Activated CD8-positive, alpha-beta memory T cell treated with anti-CD3 and anti-CD28 coated beads for 1 hour (primary cell): ENCODE measurements at regions not wholly inside any gene's neighbourhood (a gene's known extent, or its start where the extent isn't known, plus 50 kb on each side); places are given as distances from the start of the nearest gene placed in this dataset.

Experiments used
- DNase-seq, 2 donors: peaks; one replicate each; pipeline ENCODE4 v3.0.0-alpha.2; 2020; ENCODE audit warnings: low read depth in 1 of 2; ENCODE audit errors: extremely low read depth in 1 of 2

DNA sequence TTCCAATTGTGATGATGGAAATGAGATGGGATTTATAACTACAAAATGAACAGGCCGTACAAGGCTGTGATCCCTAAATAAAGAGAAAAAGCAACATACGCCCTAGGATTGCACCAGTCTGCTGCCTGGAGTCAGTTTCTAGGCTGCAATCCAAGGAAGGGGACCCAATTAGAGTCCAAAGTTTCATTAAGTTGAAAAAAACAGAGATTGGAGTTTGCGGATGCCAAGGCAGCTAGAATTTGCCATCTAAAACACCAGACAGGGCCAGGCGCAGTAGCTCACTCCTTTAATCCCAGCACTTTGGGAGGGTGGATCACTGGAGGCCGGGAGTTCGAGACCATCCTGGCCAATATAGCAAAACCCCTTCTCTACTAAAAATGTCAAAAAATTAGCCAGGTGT, 661.0 kb downstream of the RPS29 start:
- DNase-seq = no peak

DNA sequence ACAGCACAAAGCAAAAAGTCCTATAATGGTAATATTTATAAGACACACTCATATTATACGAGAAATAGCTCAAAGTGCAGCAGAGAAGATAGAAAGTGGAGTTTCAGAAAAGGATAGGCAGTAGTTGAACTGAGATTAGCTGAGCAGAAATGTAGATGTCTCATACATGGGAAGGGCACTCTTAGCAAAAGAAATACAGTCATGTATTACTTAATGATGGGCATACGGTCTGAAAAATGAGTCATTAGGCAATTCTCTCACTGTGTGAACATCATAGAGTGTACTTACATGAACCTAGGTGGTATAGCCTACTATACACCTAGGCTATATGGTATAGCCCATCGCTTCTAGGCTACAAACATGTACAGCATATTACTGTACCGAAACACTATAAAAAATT, 671.3 kb downstream of the RPS29 start:
- DNase-seq = no peak

DNA sequence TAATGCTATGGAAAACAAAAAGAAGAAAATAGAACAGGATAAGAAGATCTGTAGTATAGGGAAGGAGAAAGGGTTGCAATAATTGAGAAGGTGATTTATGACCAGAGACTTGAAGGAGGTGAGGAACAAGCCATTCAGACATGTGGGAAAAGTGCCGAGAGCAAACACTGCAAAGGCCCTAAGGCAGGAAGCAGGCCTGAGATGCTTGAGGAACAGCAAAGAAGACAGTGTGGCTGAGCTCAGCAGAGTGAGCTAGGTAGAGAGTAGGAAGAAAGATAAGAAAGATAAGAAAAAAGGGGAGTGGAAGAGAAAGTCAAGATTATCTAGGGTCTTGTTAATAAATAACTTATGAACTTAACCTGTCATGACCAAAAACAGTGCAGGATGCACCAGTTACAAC, 671.8 kb downstream of the RPS29 start:
- DNase-seq = no peak

DNA sequence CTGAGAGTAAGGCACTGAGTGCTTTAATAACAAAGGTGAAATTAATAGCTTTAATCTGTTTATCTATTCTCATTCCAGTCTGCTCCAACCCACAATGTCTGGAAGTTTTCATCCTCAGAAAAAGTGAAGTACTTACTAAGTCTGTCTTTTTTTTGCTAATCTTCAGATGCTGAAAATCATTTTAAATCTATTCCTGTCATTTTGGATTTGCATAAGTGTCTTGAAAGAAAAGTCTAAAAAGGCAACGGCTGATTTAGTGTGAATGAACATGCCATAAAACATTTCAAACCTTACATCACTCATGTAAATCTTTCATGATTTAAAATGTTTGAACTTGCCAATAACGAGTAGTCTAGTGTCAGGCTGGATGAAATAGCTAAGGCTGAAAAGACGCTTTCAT, 685.6 kb downstream of the RPS29 start:
- no peak for DNase-seq

DNA sequence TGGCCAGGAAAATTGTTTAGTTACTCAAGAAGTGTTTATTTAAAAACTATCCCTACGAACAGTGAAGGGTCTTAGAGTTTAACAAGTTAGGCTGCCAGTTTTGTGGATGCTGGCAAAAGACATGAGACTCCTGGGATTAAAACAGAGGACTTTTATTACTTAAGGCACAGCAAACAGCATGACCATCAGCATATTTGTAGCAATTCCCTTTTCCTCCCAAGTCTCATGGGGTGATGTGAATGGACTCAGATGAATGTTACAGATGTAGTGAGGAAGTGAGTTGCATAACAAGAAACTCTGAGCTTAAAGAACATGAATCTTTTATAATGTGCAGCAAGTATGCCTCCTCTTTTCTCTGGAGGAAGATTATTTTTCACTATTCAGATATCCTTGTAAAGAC, 695.8 kb downstream of the RPS29 start:
- no peak for DNase-seq

DNA sequence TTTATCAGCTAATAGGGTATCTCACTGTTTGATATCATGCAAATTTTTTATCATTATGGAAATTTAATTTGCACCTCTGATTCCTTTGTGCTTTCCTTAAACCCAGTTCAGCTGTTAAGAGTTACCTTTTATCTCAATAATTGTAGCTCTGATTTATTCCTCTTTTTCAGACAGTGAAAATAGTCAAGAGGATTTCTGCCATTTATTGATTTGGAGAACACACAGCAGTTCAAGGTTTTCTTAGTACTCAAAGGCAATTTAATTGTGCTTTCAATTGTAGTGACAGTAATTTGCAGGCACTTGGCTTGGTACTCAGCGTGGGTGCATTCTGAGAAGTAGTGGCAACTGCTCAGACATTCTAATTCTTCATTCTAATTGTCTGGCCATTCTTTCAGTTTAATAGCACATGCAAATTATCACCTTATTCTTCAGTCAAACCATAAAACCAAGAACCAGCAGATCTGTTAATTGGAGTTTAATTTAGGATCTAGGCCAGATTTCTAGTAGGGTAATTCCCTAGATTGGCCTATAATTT, 709.3 kb downstream of the RPS29 start:
- DNase-seq = no peak

DNA sequence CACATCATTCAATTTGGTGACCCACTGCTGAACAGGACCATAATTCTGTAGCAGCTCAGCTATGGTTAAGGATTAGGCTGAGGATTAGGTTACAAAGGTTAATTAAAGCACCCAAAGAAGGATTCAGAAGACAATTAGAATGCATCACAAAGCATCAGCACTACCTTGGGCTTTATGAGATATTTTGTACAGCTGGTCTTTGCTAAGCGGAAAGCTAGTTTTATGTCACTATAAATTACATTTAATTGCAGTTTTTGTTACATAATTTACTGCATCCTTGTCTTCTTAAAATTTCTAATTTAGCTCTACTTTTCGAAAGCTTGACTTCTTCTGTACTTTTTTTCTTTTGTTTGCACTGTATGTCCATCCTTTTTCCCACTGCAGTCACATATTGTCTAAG, 711.5 kb downstream of the RPS29 start:
- DNase-seq = no peak

DNA sequence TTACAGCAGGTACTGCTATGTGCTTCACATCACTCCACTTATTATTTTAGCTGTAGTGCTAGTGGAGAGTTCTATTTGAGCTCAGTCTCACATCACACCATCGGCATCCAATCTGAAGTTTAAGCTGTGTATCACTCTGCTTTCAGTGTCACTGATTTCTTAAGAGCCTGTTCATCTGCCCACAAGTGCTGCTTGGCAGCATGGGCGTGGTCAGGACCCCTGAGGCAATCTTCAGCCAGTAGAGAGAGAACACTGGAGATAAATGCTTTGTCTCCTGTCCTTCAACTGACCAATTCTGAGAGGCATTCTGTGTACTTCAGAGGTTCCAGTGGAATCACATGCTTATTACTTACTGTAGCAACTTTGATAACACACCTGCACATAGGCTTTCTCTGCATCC, 728.8 kb downstream of the RPS29 start:
- DNase-seq = no peak

DNA sequence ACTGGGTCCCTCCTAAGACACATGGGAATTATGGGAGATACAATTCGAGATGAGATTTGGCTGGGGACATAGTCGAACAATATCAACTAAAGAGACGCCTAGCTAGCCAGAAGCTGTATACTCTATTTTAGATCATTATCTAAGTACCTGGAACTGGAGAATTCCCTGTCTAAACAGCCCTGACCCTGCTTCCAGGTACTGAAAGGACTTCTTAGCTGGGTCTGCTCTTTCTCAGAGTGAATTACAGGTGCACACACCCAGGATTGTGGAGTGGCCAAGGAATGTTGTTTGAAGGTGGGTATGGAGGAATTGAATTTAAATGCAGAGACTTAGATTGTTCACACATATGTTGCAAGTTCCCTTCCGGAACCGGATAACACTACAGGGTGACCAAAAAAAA, 733.0 kb downstream of the RPS29 start:
- DNase-seq = no peak

DNA sequence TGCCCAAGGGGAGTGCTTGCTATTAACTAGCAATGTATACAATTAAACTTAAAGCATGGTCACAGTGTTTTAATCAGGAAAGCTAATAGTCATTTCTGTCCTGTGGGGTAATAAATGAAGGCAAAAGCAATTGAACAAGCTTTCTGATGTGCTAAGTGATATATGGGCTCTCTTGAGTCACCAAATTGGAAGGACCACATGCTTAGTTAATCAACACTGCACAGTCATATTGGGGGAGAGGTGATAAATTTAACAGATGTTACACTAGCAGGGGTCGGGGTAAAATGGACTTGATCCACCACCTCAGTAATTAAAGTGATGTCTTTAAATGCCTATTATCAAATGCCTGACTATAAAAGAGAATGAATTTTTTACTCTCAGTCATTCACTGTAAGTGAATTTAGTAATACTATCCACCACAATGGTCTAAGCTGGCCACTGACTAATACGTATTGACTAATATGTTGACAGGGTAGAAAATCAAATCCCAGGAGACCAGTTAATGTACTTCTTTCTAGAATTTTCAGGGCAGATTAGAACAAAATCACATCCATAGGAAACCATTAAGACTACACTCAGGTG, 736.3 kb downstream of the RPS29 start:
- DNase-seq = no peak

DNA sequence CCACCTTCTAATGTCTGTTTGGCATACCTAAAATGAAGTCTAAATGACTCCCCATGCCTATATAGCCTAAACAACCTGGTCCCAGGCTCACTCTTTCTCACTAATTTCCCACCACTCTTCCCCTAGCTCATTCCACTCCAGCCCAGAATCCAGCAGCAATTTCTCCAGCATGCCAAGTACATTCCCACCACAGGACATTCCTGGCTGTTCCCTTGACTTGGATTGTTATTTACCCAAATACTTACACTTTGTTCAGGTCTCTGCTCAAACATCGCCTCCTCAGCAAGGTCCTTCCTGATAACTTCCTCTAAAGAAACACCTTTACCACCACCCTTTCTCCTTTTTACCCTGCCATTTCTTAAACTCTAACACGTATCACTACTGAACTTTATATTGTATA, 743.4 kb downstream of the RPS29 start:
- DNase-seq = no peak

DNA sequence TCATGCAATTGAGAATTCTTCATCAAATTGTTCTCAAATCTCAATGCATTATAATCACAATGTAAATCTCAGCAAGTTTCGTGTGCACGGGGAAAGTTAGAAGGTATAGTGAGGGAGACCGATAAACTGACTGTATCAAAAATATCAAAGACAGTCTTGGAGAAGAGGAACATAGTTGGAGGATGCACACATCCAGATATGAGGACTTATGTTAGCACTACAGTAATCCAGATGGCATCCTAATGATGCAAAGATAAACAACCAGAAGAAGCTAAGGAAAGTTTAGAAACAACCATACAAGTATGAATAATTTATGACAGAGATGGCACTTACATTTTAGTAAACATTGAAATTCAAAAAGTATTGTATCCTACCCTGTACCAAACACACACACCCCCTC, 760.1 kb downstream of the RPS29 start:
- DNase-seq = no peak

DNA sequence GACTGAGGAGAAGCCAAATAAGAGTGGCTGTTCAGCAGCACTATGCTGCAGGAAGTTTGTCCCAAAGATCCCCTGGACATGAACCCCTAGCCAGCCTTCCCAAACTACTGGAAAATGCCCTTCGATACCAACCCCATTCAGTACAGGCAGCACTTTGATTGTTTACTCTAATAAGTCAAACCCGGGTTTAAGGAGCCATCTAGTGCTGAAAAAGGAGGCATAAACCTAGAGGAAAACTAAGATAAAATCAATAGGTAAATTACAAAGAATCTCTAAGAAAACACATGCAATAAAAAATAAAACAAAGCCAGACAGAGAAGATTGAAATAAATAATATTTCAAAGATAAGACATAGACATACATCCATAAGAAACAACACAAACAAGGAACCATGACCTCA, 771.6 kb downstream of the RPS29 start:
- DNase-seq = no peak

DNA sequence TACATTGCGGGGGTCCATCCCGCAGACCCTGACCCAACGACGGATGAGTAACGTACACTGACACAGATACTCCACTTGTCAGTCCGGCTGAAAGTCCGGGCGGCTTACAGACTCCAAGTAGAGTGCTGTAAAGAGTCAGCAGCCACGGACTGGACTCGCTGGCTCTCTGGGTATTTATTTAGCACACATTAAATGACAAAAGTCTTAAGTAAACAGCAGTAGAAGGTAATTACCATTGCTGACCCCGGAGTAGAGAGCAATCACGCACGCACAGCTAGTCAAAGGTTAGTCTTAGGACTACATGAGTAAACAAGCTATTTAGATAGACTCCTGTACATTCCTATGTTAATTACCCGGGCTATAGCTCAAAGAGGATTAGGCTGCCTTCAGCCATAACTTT, 780.9 kb downstream of the RPS29 start:
- DNase-seq = no peak

DNA sequence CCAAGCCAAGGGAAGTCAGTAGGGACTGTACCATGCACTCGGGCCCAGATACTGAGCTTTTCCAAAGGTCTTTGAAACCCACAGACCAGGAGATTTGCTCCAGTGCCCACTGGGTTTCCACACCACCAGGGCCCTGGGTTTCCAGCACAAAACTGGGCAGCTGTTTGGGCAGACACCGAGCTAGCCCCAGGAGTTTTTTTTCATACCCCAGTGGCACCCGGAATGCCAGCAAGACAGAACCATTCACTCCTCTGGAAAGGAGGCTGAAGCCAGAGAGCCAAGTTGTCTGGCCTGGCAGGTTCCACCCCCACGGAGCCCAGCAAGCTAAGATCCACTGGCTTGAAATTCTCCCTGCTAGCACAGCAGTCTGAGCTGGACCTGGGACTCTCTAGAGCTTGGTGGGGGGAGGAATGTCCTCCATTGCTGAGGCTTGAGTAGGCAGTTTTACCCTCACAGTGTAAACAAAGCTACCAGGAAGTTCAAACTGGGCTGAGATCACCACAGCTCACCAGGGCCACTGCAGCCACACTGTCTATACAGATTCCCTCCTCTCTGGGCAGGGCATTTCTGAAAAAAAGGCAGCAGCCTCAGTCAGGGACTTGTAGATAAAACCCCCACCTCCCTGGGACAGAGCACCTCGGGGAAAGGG, 793.7 kb downstream of the RPS29 start:
- DNase-seq = no peak

DNA sequence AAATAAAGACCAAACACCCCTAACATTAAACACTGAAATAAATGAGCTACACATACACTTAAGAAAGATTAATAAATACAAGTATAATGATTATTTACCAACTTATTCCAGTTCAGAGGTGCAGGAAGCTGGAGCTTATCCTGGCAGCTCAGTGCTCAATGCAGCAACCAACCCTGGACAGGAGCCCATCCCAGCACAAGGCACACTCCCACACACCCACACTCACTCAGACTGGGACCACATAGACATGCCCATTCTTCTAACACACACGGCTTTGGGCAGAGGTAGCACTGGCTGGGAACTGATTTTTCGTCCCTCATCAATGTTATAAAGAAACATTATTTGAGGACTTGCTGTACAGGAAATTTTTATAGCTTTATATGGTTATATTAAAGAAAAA, 797.4 kb downstream of the RPS29 start:
- no peak for DNase-seq

DNA sequence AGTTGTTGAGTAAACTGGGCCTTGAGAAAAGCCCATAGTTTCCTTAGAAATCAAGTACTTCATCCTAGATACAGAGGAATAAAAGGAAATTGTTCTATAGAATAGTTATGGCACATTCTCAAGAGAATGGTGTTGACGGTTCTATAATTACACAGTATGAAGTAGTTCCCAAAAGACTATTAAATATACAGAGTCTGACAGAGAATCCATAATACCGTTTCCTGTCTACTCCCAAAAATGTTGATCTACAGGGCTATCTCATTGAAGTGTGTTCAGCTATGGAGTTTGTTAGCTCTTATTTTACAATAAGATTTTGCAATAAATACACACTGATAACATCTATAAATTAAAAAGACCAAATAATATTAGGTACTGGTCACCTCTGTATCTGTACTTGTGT, 799.7 kb downstream of the RPS29 start:
- DNase-seq = no peak

DNA sequence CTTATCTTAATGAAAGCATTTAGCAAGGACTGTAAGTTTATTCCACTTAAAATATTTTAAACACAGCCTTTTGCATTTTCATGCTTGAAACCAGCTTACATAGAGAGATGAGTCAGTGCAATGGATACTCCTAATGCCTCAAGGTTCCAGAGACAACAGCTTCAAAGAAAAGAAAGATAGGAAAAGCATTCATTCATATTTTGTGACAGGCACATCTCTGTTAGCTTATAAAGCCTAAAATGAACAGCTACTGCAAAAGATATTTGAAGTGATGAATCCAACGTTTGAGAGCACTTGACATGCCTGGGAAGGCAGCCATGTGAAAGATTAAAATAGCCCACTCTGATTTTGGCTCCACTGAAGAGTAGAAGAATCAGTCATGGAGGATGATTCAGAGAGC, 814.5 kb downstream of the RPS29 start:
- DNase-seq = no peak

DNA sequence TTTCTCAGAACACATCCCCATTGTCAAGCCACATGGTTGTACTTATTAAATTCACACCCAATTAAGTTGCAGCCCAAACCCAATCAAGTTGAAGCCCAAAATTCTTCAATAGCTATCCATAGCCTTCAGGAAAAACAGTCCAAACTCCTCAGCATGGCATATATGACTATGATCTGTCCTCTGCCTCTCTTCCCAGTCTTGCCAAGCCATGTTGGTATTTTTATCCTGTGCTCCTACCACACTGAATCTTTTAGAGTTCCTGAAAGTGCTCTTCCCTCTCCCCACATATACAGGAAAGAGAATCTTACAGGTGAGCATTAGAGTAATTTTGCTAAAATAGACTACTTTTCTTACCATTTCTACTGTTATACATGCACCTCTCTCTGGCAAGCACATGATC, 834.9 kb downstream of the RPS29 start:
- no peak for DNase-seq

DNA sequence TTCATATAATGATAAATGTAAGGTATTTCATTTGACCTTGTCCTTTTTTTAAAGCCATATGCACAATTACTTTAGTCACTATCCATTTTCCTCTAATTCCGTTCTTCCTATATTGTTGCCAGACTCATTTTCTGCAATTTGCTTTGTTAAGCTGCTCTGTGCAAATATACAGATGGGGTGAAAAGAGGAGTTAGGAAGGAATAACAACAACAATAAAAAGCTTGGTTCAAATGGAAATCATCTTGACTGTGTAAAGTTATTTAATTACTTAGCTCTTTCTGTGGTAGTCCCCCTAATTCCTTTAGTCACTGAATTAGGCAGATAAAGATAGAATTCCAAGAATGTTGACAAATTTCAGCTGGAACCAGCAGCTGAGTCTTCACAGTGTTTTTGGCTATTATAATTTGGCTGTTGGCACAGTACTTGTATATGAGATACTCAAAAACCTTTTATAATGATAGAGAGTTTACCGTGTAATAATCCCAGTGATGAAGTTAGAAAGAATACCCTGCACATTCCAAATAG, 838.0 kb downstream of the RPS29 start:
- DNase-seq = no peak

DNA sequence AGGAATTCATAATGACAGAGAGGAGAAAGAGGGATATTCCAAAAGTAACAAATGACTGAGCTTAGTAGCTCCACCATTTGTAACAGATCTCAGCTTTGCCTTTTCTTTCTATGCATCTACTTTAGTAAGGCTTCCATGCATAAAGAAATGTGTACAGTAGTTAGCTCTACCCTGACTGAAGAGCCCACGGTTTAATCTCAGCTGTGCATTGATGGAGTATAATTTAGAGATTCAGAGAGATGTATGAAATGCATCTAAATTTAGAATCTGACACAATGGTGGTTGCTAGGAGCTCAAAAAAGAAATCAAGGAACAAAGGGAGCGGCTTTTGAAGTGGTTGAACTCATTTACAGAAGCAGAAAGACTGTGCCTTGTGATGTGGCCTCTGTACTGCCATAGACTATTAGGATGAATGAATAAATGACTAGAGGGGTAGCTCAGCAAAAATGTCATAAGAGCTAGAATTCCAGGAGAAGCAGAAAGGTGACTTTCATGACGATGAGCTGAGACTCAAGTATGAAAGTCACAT, 838.6 kb downstream of the RPS29 start:
- DNase-seq = no peak

DNA sequence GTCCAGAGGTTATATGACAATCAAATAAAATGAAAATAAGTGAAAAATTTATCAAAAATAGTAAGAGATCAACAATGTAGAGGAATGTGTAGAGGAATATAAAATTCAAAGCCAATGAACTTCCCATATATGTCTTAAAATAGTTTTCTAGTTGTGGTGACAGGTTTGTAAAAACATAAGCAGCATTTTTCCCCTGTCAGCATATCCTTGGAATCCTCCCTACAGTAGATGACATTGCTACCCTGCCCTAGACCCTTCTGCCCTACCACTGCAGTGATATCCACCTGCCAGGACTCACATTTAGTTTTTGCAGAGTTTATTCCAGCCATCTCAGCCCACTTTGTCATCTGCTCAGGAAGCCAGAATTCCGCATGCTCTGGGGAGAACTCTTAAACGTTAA, 842.0 kb downstream of the RPS29 start:
- DNase-seq = no peak
